ENCODE measurements at regions not wholly inside any gene's neighbourhood (a gene's known extent, or its start where the extent isn't known, plus 50 kb on each side); places are given as distances from the start of the nearest gene placed in this dataset.
A peak's percentile ranks its signal among the peaks of the same experiment; 100 is the strongest.

DNA sequence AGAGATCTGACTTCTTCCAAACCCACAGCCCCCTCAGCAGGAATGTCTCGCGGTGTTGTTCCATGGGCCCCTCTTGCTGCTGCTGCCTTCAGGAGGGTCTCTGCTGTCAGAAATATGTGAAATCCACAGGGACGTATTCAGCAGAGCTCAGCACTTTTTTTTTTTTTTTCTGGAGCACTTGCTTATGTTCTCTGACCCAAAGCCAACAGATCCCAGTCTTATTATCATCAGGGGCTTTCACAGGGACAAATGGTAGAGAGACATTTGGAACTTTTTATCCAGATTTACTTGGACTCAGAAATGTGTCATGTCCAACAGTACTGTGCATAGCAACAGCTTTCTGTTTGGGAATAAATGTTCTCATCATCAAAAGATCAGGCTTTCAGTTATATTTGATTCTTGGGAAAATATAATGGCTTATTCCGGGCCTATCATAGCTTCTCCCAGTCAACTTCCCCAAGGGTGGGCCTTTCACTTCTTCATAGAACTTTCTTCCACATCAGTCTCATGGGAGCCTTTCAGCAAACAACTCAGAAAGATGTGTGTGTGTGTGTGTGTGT lies 332.7 kb downstream of the ZNF536 start:
- DNase-seq (ENCODE audit: low read depth in 2 of 2), result no peak

DNA sequence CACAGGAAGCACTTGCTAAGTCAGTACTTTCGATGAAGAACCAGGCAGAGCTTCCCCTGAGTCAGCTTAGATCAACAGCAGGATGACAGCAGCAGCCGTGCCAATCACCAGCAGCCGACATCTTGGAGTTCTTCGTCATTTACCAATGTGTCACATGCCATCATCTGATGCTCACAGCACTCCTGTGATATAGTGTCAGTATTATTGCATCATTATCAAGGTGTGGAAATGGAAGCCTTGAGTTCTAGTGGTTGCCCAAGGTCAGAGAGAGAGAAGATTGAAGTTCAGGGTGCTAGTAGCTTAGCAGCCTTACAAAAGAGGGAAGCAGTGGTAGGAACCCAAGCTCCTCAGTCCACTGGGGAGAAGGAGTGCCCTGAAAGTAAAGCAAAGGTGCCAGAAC lies 331.5 kb downstream of the ZNF536 start:
- DNase-seq (ENCODE audit: low read depth in 2 of 2), result no peak

DNA sequence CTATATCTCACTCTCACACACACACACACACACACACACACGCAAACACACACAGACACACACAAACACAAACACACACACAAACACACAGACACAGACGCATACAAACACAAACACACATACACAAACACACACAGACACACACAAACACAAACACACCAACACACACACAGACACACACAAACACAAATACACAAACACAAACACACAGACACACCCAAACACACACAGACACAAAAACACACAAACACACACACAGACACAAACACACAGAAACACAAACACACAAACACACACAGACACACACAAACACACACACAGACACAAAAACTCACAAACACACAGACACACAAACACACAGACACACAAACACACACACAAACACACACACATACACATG lies 329.0 kb downstream of the ZNF536 start:
- DNase-seq (ENCODE audit: low read depth in 2 of 2), result no peak

DNA sequence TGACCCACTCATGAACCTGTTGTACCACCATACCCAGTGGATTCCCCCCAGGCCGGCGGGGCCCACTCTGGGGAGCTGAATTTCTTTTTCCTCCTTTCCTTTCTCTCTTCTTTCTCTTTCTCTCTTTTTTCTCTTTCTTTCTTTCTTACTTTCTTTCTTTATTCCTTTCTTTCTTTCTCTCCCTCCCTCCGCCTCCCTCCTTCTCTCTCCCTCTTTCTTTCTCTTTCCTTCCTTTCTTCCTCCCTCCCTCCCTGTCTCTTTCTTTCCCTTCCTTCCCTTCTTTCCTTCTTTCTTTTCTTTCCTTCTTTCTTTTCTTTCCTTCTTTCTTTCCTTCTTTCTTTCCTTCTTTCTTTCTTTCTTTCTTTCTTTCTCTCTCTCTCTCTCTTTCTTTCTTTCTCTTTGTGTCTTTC lies 327.7 kb downstream of the ZNF536 start:
- no peak for DNase-seq (ENCODE audit: low read depth in 2 of 2)

DNA sequence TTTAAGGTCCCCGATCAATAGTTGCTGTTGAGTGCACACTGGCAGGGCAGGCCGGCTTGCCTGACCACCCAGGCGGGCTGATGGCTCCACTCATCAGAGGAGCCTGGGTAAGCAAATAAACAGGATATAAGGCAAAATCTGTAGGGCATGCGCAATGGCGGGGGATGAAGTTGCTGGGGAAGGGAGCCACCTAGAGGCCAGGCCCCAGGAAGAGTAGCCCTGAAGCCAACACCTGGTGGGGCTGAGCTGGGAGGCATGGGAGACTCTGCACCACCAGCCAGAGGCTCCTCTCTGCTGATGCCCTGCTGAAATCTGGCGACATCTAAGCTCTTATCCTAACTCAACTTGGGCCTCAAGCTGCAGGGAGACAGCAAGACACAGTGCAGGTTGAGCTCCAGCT lies 324.3 kb downstream of the ZNF536 start:
- no peak for DNase-seq (ENCODE audit: low read depth in 2 of 2)

DNA sequence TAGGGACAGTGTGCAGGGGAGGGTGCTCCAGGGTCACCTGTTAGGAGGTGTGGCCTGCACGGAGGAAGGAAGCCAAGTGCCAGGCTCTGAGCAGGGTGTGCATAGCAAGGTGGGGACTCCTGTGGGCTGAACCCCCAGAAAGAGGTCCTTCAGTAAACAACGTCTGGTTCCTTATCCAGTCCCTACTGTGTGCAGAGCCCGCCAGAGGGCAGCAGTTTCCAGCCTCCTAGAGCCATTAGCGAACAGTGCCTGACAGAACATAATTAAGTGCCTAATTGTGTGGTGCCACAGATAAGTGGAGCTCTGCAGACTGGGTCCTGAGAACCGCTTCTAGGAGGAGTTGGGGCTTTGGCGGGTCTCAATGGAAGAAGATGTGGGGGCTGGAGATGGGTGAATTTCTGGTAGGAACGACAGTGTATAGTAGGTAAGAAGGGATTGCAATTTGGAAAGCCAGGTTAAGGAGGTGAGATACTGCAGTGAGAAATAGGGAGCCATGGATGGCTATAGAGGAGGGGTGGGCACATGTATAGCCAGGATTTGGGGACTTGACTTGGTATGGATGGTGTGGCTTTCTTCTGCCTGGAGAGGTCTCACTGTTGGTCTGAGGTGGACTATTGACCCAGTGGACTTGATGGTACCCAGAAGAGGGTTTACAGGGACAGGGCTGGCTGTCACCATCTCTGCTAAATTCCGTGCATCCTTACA lies 323.1 kb downstream of the ZNF536 start:
- DNase-seq (ENCODE audit: low read depth in 2 of 2), result no peak

DNA sequence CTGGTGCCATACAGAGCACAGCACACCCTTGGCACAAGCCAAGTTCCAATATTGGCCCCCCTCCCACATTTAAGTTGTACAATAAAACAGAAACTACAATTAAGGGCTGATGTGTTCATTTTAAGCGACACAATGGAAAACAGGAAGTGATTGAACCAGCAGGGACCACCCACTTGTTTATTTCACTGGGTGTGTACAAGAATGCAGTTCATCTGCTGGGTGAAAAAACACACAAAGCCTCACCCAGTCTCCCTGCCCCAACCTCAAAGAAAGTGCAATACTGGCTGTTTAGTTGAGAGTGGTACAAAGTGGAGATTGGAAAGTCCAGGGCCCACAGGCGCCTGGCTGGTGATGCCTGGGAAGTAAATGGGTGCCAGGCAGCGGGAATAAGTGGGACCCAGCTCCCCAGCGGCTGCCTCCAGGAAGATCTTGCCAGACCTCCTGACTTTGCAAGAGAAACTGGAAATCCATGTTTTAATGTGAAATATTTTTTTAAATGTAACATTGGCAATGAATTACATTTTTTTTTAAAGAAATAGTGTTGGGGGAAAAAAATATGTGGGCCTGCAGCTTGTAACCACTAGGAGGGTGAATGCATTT lies 322.1 kb downstream of the ZNF536 start:
- DNase-seq (ENCODE audit: low read depth in 2 of 2), result no peak

DNA sequence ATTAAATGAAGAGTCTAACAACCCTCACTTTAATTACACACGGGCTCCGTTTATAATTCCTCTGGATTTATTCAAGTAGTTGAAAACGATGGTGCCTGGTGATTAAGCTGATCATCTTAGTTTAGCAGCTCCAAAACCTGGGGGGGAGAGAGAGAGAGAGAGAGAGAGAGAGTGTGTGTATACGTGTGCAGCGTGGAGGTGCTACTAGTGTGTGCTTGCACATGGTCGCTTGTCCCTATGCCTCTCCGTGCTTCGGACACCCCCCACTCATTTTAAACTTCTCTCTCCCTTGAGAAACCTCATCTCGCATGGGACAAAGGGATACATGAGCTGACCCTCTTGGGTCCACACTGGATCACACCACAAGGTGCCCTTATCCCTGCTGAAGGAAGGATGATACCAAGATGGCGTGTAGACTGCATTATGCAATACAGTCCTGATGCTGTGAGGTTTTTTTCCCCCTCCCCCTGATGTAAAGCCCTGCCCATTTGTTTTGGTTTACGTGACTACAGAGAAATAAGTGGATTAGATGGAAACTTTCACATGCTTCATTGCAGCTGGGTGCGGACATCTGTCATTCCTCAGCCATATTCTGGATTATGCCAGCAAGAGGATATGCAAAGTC lies 320.8 kb downstream of the ZNF536 start:
- DNase-seq (ENCODE audit: low read depth in 2 of 2), result no peak

DNA sequence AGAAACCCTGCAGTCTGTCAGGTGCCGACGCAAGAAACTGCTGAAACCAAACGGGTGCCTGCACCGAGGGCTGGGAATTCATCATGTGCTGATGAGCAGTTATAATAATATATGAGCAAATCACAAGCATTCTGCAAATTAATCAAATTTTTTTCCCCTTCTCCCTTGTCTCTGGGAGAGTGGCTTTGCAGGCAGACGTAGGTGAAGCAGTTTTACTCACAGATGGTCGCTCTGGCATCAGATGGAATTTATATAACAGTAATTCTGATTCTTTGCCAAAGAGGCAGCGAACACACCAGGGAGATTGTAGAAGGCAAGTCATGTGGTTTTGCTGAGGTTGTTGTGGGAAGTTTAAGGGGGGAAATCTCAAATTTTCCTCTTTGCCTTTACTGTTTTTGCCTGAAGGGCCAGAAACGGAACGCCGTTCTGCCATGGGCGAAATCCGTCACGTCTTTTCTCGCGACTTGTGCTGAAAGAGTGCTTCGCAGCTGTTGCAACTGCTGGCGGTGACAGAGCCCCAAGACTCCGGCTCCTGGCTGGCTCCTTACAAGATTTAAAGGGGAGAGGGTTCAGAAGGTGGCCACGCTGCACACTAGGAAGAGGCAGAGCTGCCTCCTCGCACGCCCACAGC lies 320.1 kb downstream of the ZNF536 start:
- no peak for DNase-seq (ENCODE audit: low read depth in 2 of 2)

DNA sequence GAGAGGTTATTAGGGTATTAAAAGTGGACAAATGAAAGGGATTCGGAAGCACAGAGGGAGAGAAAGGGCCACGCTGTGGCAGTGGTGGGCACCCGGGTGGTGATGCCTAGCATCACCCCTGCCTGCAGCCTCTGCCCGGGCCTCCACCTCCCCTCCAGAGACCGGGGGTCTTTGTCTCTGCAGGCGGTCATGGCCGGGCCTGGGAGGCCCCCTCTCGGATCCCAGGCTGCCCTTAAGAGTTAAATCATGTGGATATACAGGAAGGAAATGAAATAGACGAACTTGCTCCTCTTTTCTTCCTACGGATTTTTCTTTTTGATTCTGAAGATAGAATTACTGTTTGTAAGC lies 319.6 kb downstream of the ZNF536 start:
- no peak for DNase-seq (ENCODE audit: low read depth in 2 of 2)

DNA sequence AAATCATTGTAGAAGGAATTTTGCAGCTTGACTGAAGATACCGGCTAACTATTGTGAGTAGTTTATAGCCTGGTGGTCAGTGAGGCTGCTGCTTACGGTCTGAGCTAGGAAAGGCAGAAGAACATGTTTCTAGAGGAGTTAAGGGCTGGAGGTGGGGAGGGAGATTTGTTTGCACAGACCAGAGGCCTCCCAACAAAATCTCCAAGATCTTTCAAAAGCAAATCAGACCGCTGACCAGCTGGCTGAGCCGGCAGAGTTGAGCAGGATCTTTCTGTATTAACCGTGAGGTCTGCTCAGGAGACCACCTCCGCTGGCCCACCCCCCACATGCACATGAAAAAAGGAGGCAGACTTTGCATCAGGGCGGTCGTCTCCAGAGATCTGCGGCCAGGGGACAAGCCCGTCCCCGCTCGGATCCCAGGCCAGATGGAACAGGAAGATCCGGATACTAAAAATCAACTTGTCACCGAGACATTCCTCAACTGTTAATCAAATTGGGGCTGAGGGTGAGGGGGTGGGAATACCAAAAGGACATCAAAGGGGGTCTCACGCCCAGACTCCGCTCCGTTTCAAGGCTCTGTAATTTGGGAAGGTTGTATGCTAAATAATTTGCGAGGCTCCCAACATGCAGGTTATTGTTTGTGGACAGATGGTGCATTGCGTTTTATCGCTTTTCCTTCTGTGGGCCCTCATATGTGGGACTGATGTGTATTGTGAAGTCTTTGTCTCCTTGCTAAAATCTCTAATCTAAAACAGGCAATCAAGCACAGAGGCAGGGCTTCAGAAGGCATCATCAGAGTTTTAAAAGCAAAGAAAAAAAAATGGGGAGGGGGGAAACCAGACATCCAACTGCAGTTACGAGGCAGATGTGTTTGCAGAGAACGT lies 319.0 kb downstream of the ZNF536 start:
- DNase-seq (ENCODE audit: low read depth in 2 of 2), result no peak

DNA sequence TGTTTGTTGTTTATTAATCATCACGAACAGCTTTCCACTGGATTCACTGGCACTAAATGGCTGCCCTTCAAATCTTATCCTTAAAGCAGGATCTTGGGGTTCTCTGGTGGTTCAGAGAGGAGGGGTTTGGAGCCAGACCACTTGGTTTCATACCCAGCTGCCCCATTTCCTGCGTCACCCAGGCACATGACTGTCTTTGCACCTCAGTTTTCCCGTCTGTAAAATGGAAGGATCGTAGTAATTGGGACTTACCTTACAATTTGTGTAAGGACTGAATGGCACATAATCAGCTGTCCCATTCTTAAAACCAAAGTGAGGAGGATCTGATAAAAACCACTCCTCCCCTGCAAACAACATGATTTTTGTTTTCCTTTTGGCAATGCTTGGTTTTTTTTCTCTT lies 318.3 kb downstream of the ZNF536 start:
- DNase-seq (ENCODE audit: low read depth in 2 of 2), result no peak

DNA sequence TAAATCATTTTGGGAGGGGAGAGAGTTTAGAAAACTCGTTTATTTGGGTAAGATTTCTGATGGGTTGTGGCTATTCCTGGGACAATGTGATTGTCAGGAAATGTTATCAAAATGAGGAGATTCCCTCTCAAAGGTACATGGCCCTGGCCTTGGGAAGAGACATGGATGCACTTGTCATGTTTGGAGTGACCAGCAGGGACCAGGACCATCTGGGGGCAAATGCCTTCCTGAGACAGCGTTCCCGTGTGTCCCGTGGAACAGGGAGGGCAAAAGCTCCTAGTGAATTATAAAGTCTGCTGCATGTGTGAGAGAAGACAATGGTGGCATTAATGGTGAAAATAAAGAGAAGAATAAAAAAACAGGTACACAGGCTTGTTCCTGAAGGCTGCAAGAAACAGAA lies 317.3 kb downstream of the ZNF536 start:
- no peak for DNase-seq (ENCODE audit: low read depth in 2 of 2)

DNA sequence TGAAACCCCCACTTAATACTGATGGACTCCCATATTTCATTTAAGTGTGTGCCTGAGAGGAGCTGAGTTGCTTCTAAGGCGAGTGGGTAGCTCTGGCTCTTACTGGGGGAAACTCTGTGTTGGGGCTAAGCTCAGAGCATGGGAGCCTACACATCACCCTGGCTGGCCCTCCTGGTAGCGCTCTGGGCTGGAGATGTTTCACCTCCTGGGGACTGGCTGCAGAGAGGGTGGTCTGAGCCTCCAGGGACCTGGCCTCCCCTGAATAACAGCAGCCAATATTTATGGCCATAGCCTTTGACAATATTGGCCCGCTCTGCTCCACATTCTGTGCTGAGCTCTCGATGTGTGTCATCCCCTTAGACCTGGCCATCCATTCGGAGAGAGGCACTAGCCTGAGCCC lies 316.5 kb downstream of the ZNF536 start:
- DNase-seq (ENCODE audit: low read depth in 2 of 2), result no peak

DNA sequence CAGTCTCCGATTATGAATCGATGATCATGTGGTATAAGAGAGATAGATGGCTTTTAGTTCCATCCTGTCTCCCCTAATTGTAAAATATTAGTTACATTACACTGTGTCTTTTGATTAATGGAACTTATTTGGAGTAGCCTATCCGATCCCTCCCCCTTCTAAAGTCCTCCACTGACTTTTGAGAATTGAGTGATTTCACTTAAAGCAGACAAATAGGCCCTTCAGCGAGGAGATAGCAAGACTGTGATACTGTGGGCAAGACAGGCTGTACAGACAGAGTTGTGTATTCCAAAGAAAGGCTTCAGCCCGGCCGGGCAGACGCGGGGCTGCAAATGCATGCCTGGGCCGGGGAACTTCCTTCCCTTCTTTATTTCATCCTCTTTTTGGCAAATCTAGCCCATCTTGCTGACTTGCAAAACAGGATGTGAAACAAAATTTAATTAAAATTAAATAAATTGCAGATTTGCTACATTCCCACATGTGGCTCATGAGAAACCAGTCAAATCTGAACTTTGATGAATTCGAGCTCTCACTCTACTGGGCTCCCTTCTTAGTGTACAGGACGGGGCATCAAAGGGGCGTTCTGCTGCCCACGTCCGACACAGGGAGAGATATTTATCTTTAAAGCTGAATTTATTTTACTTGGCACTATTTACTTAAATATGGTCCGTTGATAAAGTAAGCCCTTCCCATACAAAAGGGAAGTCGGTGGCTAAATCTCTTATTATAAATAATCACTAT lies 314.8 kb downstream of the ZNF536 start:
- no peak for DNase-seq (ENCODE audit: low read depth in 2 of 2)

DNA sequence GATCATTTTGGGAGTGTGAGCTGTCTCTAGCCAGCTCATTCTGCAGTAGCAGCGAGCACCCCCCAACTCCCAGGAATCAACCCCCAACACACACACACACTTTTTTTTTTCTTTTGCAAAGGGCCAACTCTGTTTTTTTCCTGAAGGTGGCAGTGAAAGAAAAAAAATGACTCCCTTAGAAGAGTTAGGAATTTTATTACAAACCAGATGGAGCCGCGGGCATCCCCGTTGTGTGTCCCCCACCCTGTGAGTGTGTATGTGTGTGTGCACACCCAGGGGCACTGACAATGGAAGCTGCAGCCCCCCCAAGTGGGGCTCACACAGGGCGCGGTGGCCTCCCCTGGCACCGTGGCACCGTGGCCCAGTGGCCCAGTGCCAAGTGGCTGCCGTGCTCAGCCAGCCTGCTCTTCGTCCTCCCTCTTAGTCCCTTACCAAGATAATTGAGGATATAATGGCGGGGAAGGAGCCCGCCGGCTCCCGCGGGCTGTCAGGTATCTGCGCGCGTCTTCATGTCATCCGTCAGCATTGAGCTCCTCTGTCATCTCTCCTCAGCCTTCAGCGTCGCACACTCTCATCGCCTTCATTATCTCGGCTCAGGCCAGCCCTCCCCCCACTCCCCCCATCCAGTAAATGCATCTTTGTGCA lies 314.1 kb downstream of the ZNF536 start:
- no peak for DNase-seq (ENCODE audit: low read depth in 2 of 2)

DNA sequence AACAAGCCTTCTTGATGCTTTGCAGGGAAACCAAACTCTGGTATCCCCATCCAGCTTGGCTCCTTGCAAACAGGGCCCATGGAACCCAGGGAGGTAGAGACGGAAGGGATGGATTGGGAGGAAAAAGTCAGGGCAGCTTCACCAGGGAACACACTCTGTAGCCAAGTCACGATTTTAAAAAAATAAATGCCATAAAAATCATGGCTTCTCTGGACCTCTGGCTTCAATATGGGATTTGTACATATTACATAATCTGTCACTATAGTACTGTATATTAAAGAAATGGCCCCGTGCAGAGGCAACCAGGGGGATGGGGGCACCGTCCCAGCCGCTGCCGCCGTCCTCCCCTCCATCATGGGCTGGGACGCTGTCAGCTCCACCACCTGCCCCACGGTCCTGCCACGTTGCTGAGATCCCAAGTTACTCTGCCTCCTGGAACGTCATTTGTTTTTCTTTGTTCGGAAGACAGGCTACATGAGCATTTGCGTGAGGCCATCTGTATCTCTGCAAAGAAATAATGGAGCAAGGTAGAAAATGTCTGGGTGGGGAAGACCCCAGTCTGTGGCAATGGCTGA lies 313.3 kb downstream of the ZNF536 start:
- no peak for DNase-seq (ENCODE audit: low read depth in 2 of 2)

DNA sequence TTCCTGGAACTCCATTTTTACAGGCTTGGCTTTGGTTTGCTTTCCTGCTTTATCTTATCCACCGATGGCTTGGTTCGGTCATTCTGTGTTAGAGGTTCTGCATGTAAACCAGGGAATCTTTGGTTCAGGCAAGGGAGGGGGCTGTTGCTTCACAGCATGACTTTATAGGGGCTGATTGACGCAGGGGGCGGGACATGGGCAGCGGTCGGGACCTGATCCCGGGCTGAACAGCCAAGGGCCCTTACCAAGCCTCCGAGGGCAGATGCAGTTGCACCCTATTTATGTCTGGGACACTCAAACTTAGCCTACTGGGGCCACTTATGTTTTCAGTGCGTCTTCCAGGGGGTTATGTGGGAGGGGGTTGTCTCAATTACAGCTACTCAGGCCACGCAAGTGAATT lies 312.4 kb downstream of the ZNF536 start:
- DNase-seq (ENCODE audit: low read depth in 2 of 2), result no peak

DNA sequence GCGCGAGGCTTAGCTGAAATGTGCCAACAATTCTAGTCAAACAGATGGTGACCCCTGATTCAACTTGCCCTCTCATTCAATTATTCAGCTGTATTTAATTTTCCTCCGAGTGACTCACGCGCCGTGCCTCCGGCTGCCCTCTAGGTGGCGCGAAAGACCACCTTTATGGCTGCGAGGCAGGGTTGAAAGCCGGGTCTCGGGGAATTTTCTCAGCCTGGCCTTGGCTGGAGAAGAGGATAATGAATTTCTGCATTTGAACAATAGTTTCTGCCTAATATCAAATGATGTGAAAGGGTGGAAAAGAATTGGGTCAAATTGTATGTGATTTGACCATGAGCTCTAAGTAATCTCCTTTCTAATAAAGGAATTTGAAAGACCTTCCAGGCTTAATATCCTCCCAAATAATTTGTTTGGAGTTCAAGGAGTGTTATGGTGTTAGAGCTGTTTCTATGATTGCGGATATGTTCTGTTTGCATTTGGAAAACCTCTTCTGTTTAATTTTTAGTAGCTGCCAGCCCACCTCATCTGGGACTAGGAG lies 310.9 kb downstream of the ZNF536 start:
- peak in 1 of 2 donors; percentile 21 for DNase-seq (ENCODE audit: low read depth in 2 of 2)

All from stimulated activated CD8-positive, alpha-beta memory T cell treated with anti-CD3 and anti-CD28 coated beads, Interleukin-7, amount 100 ng/mL, for 1 hour (primary cell).